NCI-H2196 treated with DMSO at 0.1 percent for 48 hours (cell line): ENCODE measurements at regions not wholly inside any gene's neighbourhood (a gene's known extent, or its start where the extent isn't known, plus 50 kb on each side); places are given as distances from the start of the nearest gene placed in this dataset.
"Not testable (repeated sequence)": the region's sequence is repeated elsewhere in the genome, so short reads cannot be mapped to it uniquely, and the experiment has no call there.

Experiments used
- DNase-seq: peaks from one replicate; lab custom pipeline; 2025; ENCODE audit not compliant: unreplicated experiment; lab: John Stamatoyannopoulos, UW

GRCh38 chr4:86522349-86522748 is 71.8 kb upstream of the PTPN13 start:
- no peak for DNase-seq

DNA sequence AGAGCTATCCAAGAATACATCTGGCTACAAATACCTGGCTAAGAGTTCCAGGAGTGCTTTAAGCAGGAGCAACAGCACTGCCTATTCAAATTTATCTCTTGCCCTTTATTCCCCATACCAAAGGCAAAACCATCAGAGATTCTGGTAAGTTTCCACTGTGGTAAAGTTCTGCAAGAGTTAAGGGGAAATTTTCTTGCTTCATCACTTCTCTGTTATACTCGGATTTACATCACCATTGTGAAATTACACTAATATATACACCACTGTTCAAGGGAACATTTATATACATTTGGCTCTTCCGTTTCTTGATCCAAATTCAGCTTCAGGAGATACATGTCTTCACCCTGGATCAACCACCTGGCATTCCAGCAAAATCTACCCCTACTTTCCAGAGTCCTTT is 70.8 kb upstream of the PTPN13 start:
- DNase-seq = no peak

GRCh38 chr4:86527713-86528112 is 66.4 kb upstream of the PTPN13 start:
- not testable (repeated sequence) for DNase-seq

DNA sequence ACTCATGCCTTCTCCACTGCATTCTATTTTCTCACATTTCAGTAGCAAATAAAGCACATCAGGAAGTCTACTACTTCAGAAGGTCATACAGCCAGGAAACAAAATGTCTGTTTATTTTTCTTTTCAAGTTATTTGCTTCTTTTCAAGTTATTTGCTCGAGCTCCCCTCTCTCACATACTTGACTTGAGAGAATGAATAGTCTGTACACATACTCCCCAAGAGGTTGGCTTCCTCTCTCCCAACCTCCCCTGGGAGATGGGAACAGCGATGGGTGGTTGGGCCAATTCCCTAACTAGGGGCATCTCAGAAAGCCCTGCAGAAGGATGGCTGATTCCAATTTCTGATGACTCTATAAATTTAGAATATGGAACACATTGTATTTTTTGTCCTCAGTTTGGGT is 64.7 kb upstream of the PTPN13 start:
- DNase-seq = no peak

DNA sequence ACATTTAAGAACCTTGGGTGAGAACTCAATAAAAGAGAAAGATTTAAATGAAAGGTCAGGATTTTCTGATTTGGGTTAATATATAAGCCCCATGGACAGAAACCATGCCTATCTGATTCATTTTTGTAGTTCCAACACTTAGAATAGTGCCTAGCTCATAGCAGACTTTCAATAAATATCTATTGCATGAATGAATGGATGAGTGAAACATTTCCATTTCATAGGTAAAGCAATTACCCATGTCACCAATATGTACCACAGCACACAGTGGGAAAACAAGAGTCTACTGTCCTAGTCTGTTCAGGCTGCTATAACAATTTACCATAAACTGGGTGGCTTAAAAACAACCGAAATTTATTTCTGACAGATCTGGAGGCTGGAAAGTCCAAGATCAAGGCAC is 63.9 kb upstream of the PTPN13 start:
- DNase-seq = no peak

GRCh38 chr4:86531440-86531839 is 62.7 kb upstream of the PTPN13 start:
- no peak for DNase-seq

DNA sequence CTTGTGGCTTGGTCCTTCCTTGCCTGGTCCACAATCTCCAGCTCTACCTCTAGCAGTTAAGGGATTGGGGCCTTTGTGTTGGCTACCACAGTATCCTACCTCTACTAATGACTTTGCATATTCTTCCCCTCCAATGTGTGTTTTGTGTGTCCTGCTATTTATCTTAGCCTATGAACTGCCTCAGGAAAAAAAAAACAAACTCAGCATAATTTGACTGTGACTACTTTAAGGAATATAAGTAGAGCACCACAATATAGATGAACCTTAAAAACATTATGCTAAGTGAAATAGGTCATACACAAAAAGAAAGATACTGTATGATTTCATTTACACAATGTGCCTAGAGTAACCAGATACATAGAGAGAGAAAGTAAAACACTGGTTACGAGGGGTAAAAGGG is 61.3 kb upstream of the PTPN13 start:
- DNase-seq = no peak

DNA sequence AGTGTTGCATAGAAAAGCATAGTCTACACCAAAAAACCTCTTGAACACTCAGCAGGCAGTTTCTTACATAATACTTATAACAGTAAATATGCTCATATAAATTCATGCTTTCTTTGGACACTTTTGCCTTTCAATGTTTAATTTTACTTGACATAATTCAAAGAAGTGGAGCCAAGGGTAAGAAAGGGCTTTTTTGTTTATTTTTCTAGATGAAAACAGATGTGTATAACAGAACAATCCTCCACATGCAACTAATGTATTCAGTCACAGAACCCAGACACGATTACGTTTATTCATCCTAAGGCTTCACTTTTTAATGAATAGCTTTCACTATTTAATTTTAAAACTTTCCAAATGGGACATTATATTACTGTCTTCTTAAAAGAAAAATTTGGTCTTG is 58.0 kb upstream of the PTPN13 start:
- no peak for DNase-seq

DNA sequence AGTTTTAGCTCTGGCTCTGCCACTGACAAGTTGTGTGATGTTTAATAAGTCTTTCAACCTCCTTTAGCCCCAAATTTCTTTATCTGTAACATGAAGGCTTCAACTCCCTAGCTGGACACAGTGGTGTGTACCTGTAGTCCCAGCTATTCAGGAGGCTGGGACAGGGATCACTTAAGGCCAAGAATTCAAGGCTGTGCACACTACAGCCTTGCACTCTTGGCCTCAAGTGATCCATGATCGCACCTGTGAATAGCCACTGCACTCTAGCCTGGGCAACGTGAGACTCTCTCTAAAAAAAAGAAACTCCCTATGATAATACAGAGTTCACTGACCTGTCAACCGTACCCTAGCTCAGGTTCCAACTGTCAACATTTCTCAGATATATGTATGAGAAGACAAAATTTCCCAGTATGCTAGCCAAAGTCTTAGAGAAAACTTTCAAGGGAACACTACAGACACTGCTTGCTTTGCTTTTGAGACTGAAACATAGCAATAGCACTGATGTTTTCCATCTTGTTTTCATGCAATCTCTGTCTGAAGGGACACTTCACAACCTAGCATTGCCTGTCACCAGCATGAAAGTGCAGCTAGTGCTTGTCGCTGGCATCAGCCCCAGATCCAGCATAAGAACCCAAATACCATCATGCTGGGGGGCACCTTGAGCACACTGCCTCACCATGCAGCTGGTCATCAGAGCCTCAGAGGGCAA is 51.6 kb upstream of the PTPN13 start:
- DNase-seq = no peak

- DNase-seq = no peak
Observed at GRCh38 chr4:86543080-86543479, 51.0 kb upstream of the PTPN13 start.

GRCh38 chr4:86543560-86544309 is 50.4 kb upstream of the PTPN13 start:
- no peak for DNase-seq

GRCh38 chr4:86544310-86544966 is 49.7 kb upstream of the PTPN13 start:
- DNase-seq = no peak
